LHCN-M2 (cell line): ENCODE measurements at regions not wholly inside any gene's neighbourhood (a gene's known extent, or its start where the extent isn't known, plus 50 kb on each side); places are given as distances from the start of the nearest gene placed in this dataset.
"Not testable (repeated sequence)": the region's sequence is repeated elsewhere in the genome, so short reads cannot be mapped to it uniquely, and the experiment has no call there.

Experiments
- DNase-seq: peaks from one replicate; pipeline ENCODE4 v3.0.0-alpha.2; 2012; ENCODE audit warnings: low read depth

DNA sequence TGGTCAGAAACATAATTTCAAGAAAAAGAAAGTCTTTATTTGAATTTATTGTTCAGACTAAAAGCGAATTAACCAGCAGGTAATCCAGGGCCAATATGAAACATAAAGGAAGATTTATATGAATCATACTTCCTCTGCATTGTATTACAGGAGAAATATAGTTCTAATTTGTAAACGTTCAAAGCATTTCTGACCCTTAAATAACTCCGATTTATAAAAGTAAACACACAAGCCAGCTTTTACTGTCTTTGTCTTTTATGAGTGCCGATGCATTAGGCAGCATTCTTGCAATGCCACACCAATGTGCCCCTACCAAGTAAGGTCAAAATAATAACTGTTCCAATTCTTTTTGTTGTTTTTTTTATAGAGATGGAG lies 118.8 kb upstream of the RBBP8 start:
- no peak for DNase-seq

DNA sequence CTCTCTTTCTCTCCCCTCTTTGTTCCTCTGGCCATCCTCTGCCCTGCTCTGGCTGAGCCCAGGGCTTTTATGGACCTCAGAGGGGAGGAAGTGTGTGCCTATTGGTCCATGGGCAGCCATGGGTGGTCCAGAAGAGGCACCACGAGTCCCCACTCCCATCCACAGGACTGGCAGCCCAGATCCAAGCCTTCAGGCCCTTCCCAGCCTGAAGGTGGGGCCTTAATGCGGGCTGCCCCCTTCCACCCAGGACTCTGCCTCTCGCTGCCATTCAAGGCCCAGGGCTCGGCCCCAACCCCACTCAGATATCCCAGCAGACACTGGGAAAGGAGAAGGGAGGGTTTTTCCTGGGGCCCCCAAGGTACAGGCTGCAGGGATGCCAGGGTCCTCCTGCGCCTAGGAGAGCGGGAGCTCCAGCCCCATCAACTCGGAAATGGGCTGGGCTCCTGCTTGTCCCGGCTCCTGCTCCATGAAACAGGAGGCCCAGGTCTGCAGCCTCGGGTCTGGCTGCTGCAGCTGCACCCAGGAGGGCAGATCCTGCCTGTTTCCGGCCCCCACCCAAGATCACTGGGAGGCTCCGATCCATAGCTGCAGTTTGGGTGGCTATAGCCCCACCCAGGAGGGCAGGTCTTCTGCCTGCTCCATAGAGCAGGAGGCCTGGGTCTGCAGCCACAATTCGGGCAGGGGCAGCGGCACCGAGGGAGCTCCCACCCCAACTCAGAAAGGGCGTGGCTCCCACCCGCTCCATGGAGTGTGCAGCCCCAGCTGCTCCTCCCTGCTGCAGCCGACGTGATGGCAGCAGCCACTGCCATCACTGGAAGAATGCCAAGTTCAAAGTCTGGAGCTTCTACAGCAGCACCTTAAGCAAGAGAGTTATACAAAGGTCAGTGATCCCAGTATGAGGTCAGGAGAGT lies 116.6 kb upstream of the RBBP8 start:
- DNase-seq = no peak

DNA sequence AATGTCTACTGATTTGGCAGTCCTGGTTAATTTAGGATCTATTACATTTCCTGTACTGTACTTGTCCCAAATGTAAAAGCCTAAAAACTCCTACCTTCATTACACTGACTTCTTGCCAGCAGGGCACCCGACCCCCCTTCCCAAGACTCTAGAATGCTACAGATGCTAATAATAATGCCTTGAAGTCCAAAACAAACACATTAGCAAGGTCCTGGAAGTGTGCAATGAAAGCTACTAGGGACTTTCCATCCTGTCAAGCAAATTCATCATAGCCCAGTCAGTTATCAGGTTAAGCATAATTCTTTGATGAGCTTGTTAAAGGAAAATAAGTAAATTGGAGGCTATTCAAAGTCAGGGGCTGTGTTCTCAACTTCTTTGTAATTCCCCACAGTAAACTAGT lies 115.3 kb upstream of the RBBP8 start:
- DNase-seq = no peak

DNA sequence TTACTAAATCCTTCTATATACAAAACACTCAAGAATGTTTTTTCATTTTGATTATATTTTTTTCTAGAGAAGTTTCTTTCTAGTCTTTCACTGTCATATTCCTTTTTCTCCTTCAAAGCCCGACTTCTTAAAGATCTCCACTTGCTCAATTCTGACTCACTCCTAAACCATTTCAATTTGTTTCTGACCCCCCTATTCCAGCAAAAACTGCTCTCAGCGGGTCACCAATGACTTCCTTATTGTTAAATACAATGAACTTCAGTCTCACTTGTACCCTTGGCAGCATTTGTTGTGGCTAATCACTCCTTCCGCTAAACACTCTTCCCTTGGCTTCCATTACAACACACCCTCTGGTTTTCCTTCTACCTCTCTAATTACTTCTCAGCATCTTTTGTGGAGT lies 111.1 kb upstream of the RBBP8 start:
- peak; percentile 24 for DNase-seq

DNA sequence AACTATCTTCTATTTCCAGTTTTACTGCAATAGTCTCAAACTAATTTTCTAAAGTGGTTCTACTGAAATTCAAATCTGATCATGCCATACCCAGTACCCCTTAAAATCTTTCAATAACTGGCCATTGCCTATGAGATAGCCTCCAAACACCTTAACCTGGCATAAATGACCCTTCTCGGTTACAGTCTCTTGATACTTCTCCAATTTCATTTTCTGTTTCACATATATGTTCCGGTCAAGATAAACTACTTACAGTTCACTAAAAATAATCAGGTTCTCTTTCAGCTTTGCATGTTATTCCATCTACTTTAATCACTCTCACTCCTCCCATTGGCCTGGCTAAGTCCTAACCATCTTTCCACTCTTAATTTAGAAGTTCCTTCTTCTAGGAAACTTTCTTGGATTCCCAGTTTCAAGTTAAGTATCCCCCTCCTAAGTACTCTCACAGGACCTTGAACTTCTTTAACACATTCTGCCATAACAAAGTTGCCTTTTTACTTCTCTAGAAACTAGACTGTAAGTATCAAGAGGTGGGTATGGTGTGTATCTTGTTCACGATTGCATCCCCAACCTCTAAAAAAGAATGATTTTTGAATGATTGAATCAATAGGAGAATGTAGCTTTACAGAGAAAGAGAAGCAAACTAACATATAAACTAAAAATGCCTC lies 110.2 kb upstream of the RBBP8 start:
- no peak for DNase-seq

DNA sequence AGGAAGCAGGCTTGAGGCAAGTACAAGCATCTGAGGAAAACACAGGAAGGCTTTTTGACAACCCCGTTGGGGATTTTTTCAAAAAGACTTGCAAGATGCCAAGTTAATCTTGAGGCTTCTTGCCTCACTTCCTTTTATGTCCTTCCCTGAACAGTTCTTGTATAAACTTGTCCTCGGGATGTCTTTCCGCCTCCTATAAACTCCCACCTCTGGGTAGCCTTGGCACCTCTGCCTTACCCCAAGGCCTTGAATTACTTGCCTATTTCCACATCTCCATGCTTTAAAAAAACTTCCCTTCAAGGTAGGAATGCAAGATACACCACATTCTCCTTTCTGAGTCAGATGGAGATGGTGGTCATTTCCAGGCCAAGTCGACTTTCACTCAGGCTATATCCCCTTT lies 106.4 kb upstream of the RBBP8 start:
- no peak for DNase-seq

DNA sequence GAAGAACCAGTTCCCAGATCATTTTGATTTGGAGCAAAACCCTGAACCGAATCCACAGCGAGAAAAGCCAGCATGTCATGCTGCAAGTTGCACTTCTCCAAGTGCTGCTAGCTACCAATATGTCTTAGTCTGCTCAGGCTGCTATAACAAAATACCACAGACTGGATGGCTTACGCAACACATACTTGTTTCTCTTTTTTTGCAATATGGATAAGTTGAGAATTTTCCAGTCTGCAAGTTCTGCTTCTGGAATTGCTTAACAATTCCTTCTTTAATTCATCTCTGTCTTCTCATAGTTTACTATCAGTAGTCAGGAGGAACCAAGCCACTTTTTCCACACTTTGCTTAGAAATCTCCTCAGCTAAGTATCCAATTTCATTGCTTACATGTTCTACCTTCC lies 105.9 kb upstream of the RBBP8 start:
- no peak for DNase-seq

DNA sequence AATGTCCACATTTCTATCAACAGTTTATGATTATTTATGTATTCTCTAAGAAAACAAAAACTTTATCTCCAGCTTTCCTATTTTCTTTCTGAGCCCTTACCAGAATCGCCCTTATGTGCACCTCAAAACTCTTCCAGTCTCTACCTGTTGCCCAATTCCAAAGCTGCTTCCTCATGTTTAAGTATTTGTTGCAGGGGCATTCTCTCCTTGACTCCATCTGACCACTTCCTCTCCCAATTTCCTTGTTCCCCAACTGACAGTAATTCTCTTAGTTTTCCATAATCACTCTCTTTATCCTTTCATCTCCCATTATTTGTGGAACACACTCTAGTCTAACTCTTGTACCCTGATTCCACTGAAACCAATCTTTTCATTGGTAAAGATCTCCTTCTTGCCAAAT lies 105.4 kb upstream of the RBBP8 start:
- DNase-seq = no peak

DNA sequence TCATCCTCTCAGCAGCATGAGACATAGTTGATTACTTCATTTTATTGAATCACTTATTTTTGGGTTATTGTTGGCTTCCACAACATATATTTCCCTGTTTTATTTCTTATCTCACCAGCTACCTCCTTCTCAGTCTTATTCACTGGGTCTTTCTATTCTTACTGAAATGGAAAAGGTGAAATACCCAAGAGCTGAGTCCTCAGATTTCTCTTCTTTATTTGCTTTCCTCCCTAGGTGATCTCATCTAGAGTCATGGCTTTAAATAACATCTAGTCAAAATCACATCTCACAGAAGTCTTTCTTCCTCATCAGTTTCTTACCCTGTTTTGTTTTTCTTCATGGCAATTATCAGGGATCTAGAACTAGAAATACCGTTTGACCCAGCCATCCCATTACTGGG lies 105.0 kb upstream of the RBBP8 start:
- no peak for DNase-seq

DNA sequence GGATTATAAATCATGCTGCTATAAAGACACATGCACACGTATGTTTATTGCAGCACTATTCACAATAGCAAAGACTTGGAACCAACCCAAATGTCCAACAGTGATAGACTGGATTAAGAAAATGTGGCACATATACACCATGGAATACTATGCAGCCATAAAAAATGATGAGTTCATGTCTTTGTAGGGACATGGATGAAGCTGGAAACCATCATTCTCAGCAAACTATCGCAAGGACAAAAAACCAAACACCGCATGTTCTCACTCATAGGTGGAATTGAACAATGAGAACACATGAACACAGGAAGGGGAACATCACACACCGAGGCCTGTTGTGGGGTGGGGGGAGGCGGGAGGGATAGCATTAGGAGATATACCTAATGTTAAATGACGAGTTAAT lies 104.5 kb upstream of the RBBP8 start:
- not testable (repeated sequence) for DNase-seq

DNA sequence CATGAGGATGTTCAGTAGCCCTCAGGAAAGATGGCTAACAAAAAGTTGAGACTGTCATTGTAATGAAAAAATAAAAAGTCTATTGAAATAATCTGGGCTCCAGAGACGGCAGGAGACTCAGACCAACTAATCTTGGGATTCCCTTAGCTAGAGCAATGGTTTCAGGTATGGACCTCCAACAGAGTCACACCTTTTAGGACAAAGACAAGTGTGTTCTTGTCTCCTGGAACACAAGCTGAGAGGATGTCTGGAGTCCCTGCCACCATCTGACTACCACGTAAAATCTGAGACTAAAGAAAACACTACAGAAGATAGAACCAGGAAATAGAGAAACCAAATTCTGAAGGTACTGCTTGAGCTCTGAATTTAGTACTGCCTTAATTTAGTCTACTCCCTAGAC lies 103.3 kb upstream of the RBBP8 start:
- DNase-seq = no peak

DNA sequence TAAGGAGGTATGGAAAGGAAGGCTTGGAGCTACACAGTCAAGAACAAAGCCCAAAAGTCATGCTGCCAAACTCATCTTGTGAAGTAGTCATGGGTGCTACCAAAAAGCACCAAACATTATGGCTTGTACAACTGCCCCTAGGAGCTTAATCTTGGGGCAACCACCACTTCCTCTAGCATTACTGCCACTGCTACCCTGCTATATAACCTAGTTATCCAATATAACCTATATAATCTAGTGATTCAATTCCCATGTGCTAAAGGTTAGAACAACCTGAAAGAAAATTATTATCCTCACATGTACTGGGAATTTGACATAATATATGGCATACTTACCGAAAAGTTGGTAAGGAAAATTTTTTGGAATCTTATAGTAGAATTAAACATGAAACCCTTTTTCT lies 102.6 kb upstream of the RBBP8 start:
- no peak for DNase-seq

DNA sequence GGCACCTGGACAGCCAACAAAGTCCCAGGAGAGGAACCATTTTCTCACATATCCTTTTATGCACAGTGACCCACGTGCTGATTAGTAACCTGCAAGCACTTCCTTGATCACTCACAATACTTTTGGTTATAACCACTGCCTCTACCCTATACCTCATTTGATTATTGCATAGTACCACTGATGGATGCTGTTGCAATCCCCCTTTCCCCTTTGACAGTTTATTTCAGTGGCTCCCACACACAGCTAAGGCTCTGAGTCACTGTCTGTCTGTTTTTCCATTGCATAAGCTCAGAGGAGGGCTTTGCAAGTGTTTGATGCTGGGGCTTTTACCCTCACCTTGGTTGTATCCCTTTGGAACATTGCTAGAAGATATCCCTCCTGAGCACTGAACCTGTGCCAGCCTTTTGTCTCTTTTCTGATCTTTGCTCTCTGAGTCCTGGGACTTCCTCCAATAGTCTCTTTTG lies 101.7 kb upstream of the RBBP8 start:
- DNase-seq = no peak

DNA sequence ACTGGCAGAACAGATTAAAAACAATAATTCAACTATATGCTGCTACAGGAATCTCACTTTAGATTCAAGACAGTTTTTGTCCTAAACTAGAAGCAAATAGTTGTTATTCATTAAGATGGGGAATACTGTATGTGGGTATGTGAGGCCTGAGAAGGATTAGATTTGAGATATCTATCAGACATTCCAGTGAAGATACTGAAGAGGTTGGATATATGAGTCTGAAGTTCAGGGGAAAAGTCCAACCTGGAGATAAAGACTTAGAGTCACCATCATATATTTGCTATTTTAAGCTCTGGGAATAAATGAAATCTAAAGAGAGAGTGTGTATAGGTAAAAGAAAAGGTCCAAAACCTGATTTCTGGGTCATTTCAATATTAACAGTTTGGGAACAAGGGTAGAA lies 96.2 kb upstream of the RBBP8 start:
- DNase-seq = no peak

DNA sequence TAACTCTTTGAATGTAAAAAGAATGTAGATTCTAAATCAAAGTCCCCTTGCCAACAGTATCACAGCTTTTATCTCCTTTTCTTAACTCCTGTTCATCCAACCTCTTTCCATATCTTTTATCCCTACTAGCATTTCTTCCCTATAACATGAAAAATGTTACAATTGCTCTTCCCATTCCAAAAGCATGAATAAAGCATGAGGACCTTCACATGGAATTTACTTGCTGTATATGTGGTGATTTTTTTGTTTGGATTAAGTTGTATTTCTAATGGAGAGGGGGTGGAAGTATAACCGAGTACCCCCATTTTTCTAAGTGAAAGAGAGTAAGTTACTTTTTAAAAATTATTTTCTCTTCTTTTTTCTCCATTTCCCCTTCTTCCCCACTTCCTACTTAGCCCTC lies 94.9 kb upstream of the RBBP8 start:
- DNase-seq = no peak

DNA sequence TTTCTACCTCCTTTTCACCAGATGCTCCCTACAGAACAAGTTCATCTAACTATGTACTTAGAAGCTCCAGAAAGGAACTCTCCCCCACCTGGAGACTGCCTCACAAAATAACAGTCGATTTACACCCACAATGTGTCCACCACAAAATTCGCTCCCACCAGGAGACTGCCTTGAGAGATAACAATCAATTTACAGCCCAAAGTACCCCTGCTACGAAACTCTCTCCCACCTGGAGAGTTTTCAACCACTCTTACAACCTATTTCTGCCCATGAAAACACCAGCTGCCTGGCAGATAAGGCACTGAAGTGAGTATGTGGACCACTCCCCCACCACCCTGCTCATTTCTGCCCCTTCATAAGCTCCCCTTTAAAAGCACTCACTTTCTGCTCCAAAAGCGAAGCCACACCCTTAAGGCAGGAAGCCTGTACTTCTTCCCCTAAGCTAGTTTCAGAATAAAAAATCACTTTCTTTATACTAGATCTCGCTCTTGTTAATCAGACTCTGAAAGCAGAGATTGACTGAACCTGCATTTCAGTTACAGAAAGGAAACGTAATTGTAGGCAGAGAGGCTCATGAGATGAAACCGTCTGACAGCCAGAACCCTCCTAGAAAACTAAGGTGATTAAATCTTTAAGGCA lies 94.4 kb upstream of the RBBP8 start:
- DNase-seq = no peak

DNA sequence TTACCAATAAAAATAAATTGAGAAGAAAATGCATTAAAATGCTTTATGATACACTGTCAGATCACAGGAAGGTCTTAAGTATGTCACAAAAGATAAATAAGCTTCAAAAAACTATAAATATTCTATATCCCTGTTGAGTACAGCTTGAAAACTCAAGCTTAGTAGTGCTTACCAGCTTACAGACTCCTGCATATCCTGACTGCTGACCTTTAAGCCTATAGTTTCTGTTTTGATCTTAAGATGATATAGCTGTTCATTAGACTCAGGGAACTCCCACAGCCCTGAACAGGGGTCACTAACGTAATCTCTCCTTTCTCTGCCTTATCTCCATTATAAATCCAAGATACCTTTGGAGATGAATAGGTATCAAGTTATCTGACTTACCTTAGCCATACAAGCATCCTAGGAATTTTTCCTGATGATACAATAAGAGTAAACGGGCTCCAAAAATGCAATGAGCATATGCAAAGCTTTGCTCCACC lies 93.7 kb upstream of the RBBP8 start:
- DNase-seq = no peak

DNA sequence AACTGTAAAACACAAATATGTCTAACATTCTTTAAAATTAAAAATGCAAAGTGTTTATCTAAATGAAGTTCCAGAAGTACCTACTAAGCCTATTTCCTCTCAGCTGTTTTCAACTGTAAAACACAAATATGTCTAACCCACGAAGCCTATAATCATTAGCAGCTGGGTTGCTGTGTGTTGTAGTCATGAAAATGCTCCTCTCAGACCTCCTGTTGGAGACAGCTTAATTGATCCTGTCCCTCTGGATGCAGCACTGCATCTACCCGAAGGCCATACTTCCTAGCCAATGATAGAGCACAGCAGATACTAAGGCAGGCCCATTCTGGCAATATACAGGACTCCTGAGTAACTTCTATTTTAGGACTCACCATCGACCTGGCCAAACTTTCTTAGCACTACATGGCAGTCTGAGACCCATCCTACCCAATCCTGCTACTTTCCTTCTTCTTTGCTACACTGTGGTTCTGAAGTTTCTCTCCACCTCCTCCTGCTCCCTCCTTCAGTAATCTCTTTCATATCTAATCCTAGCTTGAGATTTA lies 92.5 kb upstream of the RBBP8 start:
- DNase-seq = no peak

DNA sequence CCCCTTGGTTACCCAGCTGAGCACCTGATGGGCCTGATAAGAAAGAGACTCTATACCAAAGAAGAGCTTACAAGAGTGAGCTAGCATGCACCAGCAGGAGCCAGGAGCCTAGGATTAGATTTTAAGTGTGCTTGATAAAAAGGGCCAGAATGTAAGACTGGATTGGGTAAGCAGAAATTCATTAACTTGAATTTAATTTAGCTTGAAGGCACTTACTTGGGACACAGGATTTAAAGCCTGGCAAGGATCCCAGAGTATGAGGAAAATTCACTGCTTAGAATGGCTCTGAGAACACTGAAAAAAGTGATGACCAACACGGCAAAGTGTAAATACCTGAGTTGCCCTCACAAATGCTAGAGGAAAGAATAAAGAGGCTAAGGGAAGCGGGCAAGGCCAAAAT lies 91.3 kb upstream of the RBBP8 start:
- no peak for DNase-seq

DNA sequence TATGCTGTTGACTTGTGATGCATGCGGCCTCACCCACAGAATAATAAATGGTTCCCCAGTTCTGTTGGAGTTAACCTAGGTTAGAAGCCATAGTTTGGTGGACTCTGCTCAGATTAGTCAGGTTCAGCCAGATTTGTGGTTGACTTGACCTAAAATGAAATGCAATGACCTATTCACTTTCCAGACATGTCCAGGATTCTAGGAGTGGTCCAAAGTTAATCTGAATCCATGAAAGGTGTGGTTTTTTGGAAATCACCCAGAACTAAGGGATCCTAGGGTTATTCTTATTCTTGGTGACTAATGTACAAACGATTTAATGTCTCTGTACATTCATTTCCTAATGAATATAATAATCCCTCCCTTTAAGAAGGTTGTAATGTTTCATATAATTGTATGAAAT lies 88.9 kb upstream of the RBBP8 start:
- DNase-seq = no peak

DNA sequence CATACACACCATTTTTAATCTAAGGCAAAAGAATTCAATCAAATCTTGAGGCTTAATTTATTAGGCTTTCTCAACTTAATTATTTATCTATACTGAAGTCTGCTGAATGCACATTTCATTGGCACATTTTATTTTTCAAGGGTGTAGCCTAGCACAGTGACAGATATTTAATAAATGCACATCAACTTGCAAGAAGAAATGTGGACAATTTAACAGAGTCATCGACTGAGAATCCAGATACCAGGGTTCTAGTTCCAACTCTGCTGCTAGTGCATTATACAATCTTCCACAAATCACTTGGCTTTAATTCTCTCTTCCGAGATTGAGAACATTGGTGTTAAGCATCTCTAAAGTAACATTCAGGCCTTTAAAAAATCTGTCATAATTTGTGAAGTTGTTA lies 88.5 kb upstream of the RBBP8 start:
- no peak for DNase-seq

DNA sequence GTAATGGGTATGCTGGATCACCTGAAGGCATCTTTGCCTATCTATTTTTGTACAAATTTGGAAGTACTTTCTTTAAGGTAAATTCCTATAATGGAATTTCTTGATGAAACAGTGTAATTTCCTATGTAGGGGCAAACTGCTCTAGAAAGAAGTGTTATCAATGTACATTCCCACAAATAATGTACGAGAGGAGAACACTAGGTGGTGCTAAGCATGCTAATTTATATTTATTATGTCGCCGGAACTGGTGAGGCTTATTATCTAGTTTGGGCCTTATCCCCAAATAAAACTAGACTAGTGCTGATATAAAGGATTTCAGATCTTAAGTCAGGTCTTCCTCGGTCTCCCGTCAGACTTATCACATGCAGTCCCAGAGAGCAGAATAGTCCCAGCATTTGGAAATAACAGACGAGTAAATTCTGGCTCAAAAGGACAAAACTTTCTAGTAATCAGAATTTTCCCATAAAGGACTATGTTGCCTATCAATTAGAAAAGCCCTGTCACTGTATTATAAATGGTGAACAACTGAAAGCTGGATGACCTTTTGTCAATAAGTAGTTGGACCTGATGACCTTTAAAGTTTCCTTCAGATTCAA lies 86.9 kb upstream of the RBBP8 start:
- no peak for DNase-seq
